ENCODE measurements at regions not wholly inside any gene's neighbourhood (a gene's known extent, or its start where the extent isn't known, plus 50 kb on each side); places are given as distances from the start of the nearest gene placed in this dataset.

- WGBS, 2 donors, result 76 to 84% methylated on average over 1 of the region's 1 CpG
- intact Hi-C loops (cut with DNase I), result no loop called here
- TF ChIP-seq CTCF (IDR thresholded peaks at IDR 0.05), result no peak
These were observed 712.0 kb upstream of the NXPH2 start for GRCh38 chr2:139492131-139492680.

GRCh38 chr2:139480161-139480650 lies 700.0 kb upstream of the NXPH2 start:
- ATAC-seq, result no peak
- Histone ChIP-seq H3K4me3 (no peak overlapping the region), H3K27ac (no peak overlapping the region), H3K4me1 (no peaks in the 10 kb centered on the region), H3K36me3 (no peaks in the 10 kb centered on the region), H3K9me3 (peaks cover 0 to 28% (median 0%) of the 10 kb centered on the region in 11 donors), H3K27me3 (no peaks in the 10 kb centered on the region)
- intact Hi-C loops (cut with DNase I), result no loop called here
- DNase-seq, result no peak
- no peak for TF ChIP-seq CTCF (IDR thresholded peaks at IDR 0.05)
- 79 to 83% methylated on average over 3 of the region's 3 CpGs for WGBS, 2 donors

More at GRCh38 chr2:139492131-139492680, 712.0 kb upstream of the NXPH2 start:
- ATAC-seq (no peak), DNase-seq (no peak)
- no peak overlapping the region for H3K27ac ChIP-seq
- no peaks in the 10 kb centered on the region for H3K36me3 ChIP-seq
- no peaks in the 10 kb centered on the region for H3K4me1 ChIP-seq
- no peaks in the 10 kb centered on the region for H3K27me3 ChIP-seq
- no peak overlapping the region for H3K4me3 ChIP-seq
- peaks cover 0 to 5% (median 0%) of the 10 kb centered on the region in 11 donors for H3K9me3 ChIP-seq

GRCh38 chr2:139478165-139478914 lies 698.1 kb upstream of the NXPH2 start:
- intact Hi-C loops (cut with DNase I), result no loop called here
- Histone ChIP-seq H3K27ac (no peak overlapping the region), H3K27me3 (no peaks in the 10 kb centered on the region), H3K36me3 (no peaks in the 10 kb centered on the region), H3K4me3 (no peak overlapping the region), H3K9me3 (peaks cover 0 to 30% (median 0%) of the 10 kb centered on the region in 11 donors), H3K4me1 (no peaks in the 10 kb centered on the region)
- WGBS, 2 donors, result 58 to 67% methylated on average over 3 of the region's 3 CpGs
- ATAC-seq, result no peak
- TF ChIP-seq CTCF (IDR thresholded peaks at IDR 0.05), result no peak
- no peak for DNase-seq

GRCh38 chr2:139477618-139478017 lies 697.4 kb upstream of the NXPH2 start:
- no peaks in the 10 kb centered on the region for H3K36me3 ChIP-seq
- DNase-seq (no peak), ATAC-seq (no peak)
- WGBS, 2 donors, result 92 to 93% methylated on average over 8 of the region's 8 CpGs
- no peaks in the 10 kb centered on the region for H3K4me1 ChIP-seq
- intact Hi-C loops (cut with DNase I), result no loop called here
- H3K9me3 ChIP-seq, result peaks cover 0 to 34% (median 0%) of the 10 kb centered on the region in 11 donors
- H3K4me3 ChIP-seq, result no peak overlapping the region
- no peak overlapping the region for H3K27ac ChIP-seq
- TF ChIP-seq CTCF (IDR thresholded peaks at IDR 0.05), result no peak
- no peaks in the 10 kb centered on the region for H3K27me3 ChIP-seq
